ENCODE measurements at regions not wholly inside any gene's neighbourhood (a gene's known extent, or its start where the extent isn't known, plus 50 kb on each side); places are given as distances from the start of the nearest gene placed in this dataset.

GRCh38 chr16:62872339-62872738 lies 836.1 kb upstream of the CDH8 start:
- H3K36me3 ChIP-seq (ENCODE audit: control insufficient read depth in 2 of 2, insufficient read depth in 2 of 2, low read length in 1 of 2): no peaks in the 10 kb centered on the region
- BruUV-seq (replicated peaks): no TSS peak
- 58% methylated on average over 1 of the region's 1 CpG for WGBS (ENCODE audit: insufficient coverage, insufficient replicate concordance, low lambda C conversion rate, missing lambda C conversion rate)
- H4K20me1 ChIP-seq (ENCODE audit: control insufficient read depth, insufficient read depth): no peaks in the 10 kb centered on the region
- no peaks in the 10 kb centered on the region for H3K4me1 ChIP-seq (ENCODE audit: control insufficient read depth, insufficient read depth, low read length)
- no peak overlapping the region for H3K4me3 ChIP-seq
- no peak overlapping the region for H2AFZ ChIP-seq (ENCODE audit: control insufficient read depth, low read depth, low read length)
- POLR2A ChIA-PET: no interaction called here
- SMC1A ChIA-PET (ENCODE audit: uncharacterized antibody, unreplicated experiment): no interaction called here
- DNase-seq (ENCODE audit: low read depth, low spot score) (no peak), FAIRE-seq (no peak), ATAC-seq (no peak)
- no peak overlapping the region for H3K27ac ChIP-seq (ENCODE audit: control insufficient read depth, insufficient read depth)
- in situ Hi-C loops (cut with MboI): no loop called here
- intact Hi-C loops (cut with micrococcal nuclease; ENCODE audit: unreplicated experiment): loop anchor here (10.0 kb wide), 1 partner anchor 238 kb away; no protein-coding TSS in a partner anchor
- RAD21 ChIA-PET (ENCODE audit: unreplicated experiment): no interaction called here
- CTCF ChIA-PET: no interaction called here
- no peaks in the 10 kb centered on the region for H3K27me3 ChIP-seq (replicated peaks in 1 of 2; ENCODE audit: control insufficient read depth in 2 of 2, insufficient read depth in 2 of 2, low read length in 1 of 2)
- H3K4me2 ChIP-seq (ENCODE audit: control insufficient read depth, insufficient read depth): no peak overlapping the region
- H3K9me3 ChIP-seq (replicated peaks; ENCODE audit: control insufficient read depth, insufficient read depth, low read length): no peaks in the 10 kb centered on the region
- TF ChIP-seq MYC (IDR thresholded peaks at IDR 0.05; ENCODE audit: insufficient read depth, insufficient read length, insufficient replicate concordance, low read length, severe bottlenecking): no peak
- TF ChIP-seq ZNF622 (IDR thresholded peaks at IDR 0.05): no peak
- no peak for TF ChIP-seq BACH1 (IDR thresholded peaks at IDR 0.05; ENCODE audit: borderline replicate concordance)
- no peak overlapping the region for H3K9ac ChIP-seq (ENCODE audit: control insufficient read depth, insufficient read depth, low read length)
- H3K79me2 ChIP-seq (ENCODE audit: control insufficient read depth, insufficient read depth, low read length): no peaks in the 10 kb centered on the region

GRCh38 chr16:62870554-62870953 lies 834.3 kb upstream of the CDH8 start:
- Histone ChIP-seq H2AFZ (ENCODE audit: control insufficient read depth, low read depth, low read length) (no peak overlapping the region), H3K9me3 (replicated peaks; ENCODE audit: control insufficient read depth, insufficient read depth, low read length) (no peaks in the 10 kb centered on the region), H4K20me1 (ENCODE audit: control insufficient read depth, insufficient read depth) (no peaks in the 10 kb centered on the region), H3K79me2 (ENCODE audit: control insufficient read depth, insufficient read depth, low read length) (no peaks in the 10 kb centered on the region), H3K4me3 (no peak overlapping the region), H3K4me2 (ENCODE audit: control insufficient read depth, insufficient read depth) (no peak overlapping the region), H3K27me3 (replicated peaks in 1 of 2; ENCODE audit: control insufficient read depth in 2 of 2, insufficient read depth in 2 of 2, low read length in 1 of 2) (no peaks in the 10 kb centered on the region), H3K9ac (ENCODE audit: control insufficient read depth, insufficient read depth, low read length) (no peak overlapping the region), H3K4me1 (ENCODE audit: control insufficient read depth, insufficient read depth, low read length) (no peaks in the 10 kb centered on the region), H3K27ac (ENCODE audit: control insufficient read depth, insufficient read depth) (no peak overlapping the region), H3K36me3 (ENCODE audit: control insufficient read depth in 2 of 2, insufficient read depth in 2 of 2, low read length in 1 of 2) (no peaks in the 10 kb centered on the region)
- ChIA-PET SMC1A (ENCODE audit: uncharacterized antibody, unreplicated experiment) (interaction anchor here (0.6 to 2.0 kb wide), 2 partner anchors 55 to 646 kb away, joined by 3 to 14 read pairs; no protein-coding TSS in a partner anchor), POLR2A (no interaction called here), RAD21 (ENCODE audit: unreplicated experiment) (interaction anchor here (0.8 to 1.8 kb wide), 4 partner anchors 231 to 646 kb away, joined by 4 to 6 read pairs (median 5); no protein-coding TSS in a partner anchor), CTCF (interaction anchor here (1.0 to 2.0 kb wide), 4 partner anchors 641 to 680 kb away, joined by 4 to 16 read pairs (median 8); no protein-coding TSS in a partner anchor)
- intact Hi-C loops (cut with micrococcal nuclease; ENCODE audit: unreplicated experiment) (loop anchor here (1.0 to 10.0 kb wide), 2 partner anchors 236 to 645 kb away; no protein-coding TSS in a partner anchor), in situ Hi-C loops (cut with MboI) (no loop called here)
- ATAC-seq (peak; percentile 42; the same call in 1 of the 3 replicates), DNase-seq (ENCODE audit: low read depth, low spot score) (no peak), FAIRE-seq (no peak)
- BruUV-seq (replicated peaks): no TSS peak
- no peak for TF ChIP-seq PAX5 (IDR thresholded peaks at IDR 0.05; ENCODE audit: borderline replicate concordance, low read depth, low read length)
- TF ChIP-seq NR2C2 (IDR thresholded peaks at IDR 0.05; ENCODE audit: borderline replicate concordance, control insufficient read depth, insufficient read length, low read depth): no peak
- TF ChIP-seq CREB1 (IDR thresholded peaks at IDR 0.05; ENCODE audit: low read depth): no peak
- TF ChIP-seq E4F1 (IDR thresholded peaks at IDR 0.05; ENCODE audit: borderline replicate concordance, partially characterized antibody): no peak
- TF ChIP-seq RELA (IDR thresholded peaks at IDR 0.05; ENCODE audit: borderline replicate concordance, partially characterized antibody): no peak
- TF ChIP-seq RB1 (IDR thresholded peaks at IDR 0.05; ENCODE audit: borderline replicate concordance): no peak
- TF ChIP-seq SMC3 (IDR thresholded peaks at IDR 0.05; ENCODE audit: borderline replicate concordance, low read length): peak; percentile 21; the same call in 1 of the 2 replicates
- no peak for TF ChIP-seq NFIC (IDR thresholded peaks at IDR 0.05; ENCODE audit: low read depth, low read length)
- TF ChIP-seq ZNF687 (IDR thresholded peaks at IDR 0.05): no peak
